Bronchial epithelial cell (primary cell): ENCODE measurements at regions not wholly inside any gene's neighbourhood (a gene's known extent, or its start where the extent isn't known, plus 50 kb on each side); places are given as distances from the start of the nearest gene placed in this dataset.
A peak's percentile ranks its signal among the peaks of the same experiment; 100 is the strongest.

Experiments used
- DNase-seq: peaks from one replicate; pipeline ENCODE4 v3.0.0-alpha.2; 2010; ENCODE audit warnings: low read depth
- FAIRE-seq: peaks from 2 replicates; lab custom pipeline; 2011; peaks lifted over from hg19 to GRCh38; lab: Jason Lieb, UNC
- H3K27me3 ChIP-seq: 2 replicates; pipeline ENCODE4 v1.5.1; 2011; ENCODE audit warnings: low read length; ENCODE audit not compliant: control insufficient read depth, insufficient read depth
- H3K36me3 ChIP-seq: 2 replicates; pipeline ENCODE4 v1.5.1; 2011; ENCODE audit warnings: low read length; ENCODE audit not compliant: control insufficient read depth, insufficient read depth
- H3K4me3 ChIP-seq: 2 replicates; pipeline ENCODE4 v1.5.1; 2011; ENCODE audit warnings: mild to moderate bottlenecking, low read depth, low read length, control low read depth
- TF ChIP-seq, protein P1 (sequence below): IDR thresholded peaks from 2 replicates; pipeline ENCODE4 v1.5.1; 2011; ENCODE audit warnings: mild to moderate bottlenecking, moderate library complexity, low read length, control low read depth, inconsistent platforms; ENCODE audit not compliant: insufficient read depth, severe bottlenecking

DNA sequence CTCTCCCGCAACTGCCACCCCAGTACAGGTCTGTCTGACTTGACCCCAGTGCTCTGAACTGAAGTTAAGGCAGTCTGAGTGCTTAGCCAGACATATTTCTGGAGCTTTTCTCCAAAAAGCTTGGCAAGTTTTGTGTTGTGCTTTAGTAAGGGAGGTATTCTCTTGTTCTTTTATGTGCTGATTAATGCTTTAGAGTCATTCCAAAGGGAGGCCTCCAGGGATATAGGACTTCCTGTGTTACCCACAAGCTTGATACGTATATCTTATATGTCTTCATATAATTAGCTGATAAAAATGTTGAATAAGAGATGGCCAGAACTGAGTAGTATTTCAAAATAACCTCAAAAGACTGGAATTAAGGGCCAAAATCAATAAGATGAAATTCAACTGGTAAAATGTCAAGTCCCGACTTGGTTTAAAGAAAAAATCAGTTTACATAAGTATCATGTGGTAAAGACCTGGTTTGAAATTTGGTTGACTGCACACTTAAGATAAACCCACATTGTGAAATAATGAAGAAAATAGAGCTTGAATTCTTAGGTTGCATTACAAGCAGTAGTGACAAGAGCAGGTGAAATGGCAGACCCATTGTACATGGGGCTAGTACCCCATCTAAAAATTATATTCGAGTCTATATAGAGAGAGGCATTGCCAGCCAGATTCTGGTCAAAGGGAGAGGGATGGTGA is 226.9 kb downstream of the SNX19 start:
- Histone ChIP-seq H3K4me3 (no peak overlapping the region), H3K36me3 (no peaks in the 10 kb centered on the region), H3K27me3 (no peaks in the 10 kb centered on the region)
- FAIRE-seq (no peak), DNase-seq (peak; percentile 43)
- TF ChIP-seq, protein P1, sequence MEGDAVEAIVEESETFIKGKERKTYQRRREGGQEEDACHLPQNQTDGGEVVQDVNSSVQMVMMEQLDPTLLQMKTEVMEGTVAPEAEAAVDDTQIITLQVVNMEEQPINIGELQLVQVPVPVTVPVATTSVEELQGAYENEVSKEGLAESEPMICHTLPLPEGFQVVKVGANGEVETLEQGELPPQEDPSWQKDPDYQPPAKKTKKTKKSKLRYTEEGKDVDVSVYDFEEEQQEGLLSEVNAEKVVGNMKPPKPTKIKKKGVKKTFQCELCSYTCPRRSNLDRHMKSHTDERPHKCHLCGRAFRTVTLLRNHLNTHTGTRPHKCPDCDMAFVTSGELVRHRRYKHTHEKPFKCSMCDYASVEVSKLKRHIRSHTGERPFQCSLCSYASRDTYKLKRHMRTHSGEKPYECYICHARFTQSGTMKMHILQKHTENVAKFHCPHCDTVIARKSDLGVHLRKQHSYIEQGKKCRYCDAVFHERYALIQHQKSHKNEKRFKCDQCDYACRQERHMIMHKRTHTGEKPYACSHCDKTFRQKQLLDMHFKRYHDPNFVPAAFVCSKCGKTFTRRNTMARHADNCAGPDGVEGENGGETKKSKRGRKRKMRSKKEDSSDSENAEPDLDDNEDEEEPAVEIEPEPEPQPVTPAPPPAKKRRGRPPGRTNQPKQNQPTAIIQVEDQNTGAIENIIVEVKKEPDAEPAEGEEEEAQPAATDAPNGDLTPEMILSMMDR, result no peak

DNA sequence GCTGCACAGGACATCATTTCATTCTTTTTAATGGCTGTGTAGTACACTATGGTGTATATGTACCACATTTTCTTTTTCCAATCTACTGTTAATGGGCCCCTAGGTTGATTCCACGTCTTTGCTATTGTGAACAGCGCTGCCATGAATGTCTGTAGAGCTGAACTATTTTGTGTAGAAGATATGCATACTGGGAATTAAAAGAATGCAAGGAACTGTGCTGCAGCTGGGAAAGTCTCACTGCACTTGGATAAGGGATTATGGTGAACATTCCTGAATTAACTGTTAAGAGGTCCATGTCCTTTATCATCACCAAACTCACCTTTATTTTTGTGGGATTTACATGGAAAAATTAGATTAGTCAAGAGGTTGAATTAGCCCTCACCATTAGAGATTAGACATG is 224.7 kb downstream of the SNX19 start:
- FAIRE-seq (no peak), DNase-seq (no peak)
- TF ChIP-seq, protein P1, result no peak

DNA sequence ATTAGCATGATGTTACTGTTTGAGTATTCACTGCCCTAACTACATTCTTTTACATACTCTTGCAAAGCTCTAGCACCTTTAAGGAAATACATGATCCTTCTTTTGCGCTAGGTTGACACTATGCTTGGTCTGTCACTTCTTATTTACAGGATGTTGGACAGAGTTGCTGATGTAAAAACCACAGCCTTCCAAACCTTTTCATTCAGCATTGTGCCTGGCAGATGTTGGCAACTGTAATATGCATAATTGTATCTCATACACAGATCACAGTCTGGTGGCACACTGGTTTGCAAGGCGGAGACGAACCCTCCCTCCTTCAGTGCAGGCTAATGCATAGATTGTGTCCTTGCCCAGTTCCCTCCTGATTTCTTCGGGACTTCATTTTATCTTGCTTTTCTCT is 224.1 kb downstream of the SNX19 start:
- FAIRE-seq (peak; percentile 88), DNase-seq (no peak)
- H3K36me3 ChIP-seq, result no peaks in the 10 kb centered on the region
- no peaks in the 10 kb centered on the region for H3K27me3 ChIP-seq
- H3K4me3 ChIP-seq, result no peak overlapping the region
- TF ChIP-seq, protein P1, result no peak

More for the DNA sequence above, 224.7 kb downstream of the SNX19 start:
- Histone ChIP-seq H3K27me3 (no peaks in the 10 kb centered on the region), H3K4me3 (no peak overlapping the region), H3K36me3 (no peaks in the 10 kb centered on the region)

DNA sequence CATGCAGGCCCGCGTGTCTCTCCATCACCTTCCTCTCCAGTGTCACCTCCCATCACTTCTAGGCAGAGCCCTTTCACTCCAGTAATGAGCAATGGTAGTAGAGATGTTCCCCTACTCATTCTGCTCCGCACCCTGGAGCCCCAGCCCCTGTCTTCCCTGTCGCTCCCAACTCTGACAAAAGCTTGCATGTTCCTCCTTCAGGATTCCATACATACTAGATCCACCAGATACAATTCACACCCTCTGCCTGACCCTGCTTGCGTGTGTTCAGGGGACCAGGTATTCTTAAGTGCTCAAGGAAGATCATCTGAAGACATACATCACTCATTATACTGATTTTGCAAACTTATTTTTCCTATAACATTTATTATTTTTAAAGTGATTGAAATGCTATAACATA is 222.7 kb downstream of the SNX19 start:
- no peak for DNase-seq
- Histone ChIP-seq H3K36me3 (no peaks in the 10 kb centered on the region), H3K4me3 (no peak overlapping the region), H3K27me3 (no peaks in the 10 kb centered on the region)
- TF ChIP-seq, protein P1, result no peak
- no peak for FAIRE-seq

DNA sequence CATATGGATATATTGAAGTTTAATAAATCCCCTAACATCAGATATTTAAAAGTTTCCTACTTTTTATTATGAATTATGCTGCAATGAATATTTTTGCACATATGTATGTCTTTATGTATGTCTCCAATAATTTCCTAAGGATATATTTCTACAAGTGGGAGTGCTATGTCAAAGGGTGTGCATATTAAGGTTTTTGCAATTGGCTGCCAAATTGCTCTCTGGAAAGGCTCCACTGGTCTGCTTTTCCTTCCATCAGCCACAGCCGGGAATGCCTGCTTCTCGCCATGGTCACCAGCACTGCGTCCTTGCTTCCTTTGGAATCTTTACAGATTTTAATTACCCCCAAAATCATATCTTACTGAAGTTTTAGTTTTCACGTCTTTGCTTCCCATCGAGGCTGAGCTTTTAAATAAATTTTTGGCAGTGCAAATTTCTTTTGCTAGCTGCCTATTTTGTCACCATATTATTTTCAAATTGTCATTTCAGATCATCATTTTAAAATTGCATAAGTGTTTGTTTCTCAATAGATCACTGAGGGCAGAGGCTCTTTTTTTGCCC is 221.7 kb downstream of the SNX19 start:
- DNase-seq (no peak), FAIRE-seq (no peak)
- TF ChIP-seq, protein P1, result no peak
- no peak overlapping the region for H3K4me3 ChIP-seq
- no peaks in the 10 kb centered on the region for H3K27me3 ChIP-seq
- no peaks in the 10 kb centered on the region for H3K36me3 ChIP-seq
